AG09319 (cell line): ENCODE measurements at regions not wholly inside any gene's neighbourhood (a gene's known extent, or its start where the extent isn't known, plus 50 kb on each side); places are given as distances from the start of the nearest gene placed in this dataset.
"Not testable (repeated sequence)": the region's sequence is repeated elsewhere in the genome, so short reads cannot be mapped to it uniquely, and the experiment has no call there.

Source experiments
- DNase-seq: peaks from one replicate; pipeline ENCODE4 v3.0.0-alpha.2; 2010; ENCODE audit warnings: low read depth; ENCODE audit errors: extremely low read depth
- CTCF ChIP-seq: IDR thresholded peaks from 2 replicates; pipeline ENCODE4 v1.5.1; 2011; ENCODE audit warnings: low read depth, mild to moderate bottlenecking, inconsistent platforms, low read length, moderate library complexity

GRCh38 chr2:240237609-240238174 lies 97.2 kb upstream of the OTOS start:
- DNase-seq, result no peak
- no peak for TF ChIP-seq CTCF

GRCh38 chr2:240238201-240238600 lies 97.7 kb upstream of the OTOS start:
- no peak for DNase-seq
- no peak for TF ChIP-seq CTCF

GRCh38 chr2:240238786-240239185 lies 98.3 kb upstream of the OTOS start:
- no peak for DNase-seq
- TF ChIP-seq CTCF, result no peak

GRCh38 chr2:240239325-240239724 lies 98.9 kb upstream of the OTOS start:
- DNase-seq, result no peak
- TF ChIP-seq CTCF, result no peak

GRCh38 chr2:240240017-240240734 lies 99.7 kb upstream of the OTOS start:
- DNase-seq, result no peak
- TF ChIP-seq CTCF, result no peak

GRCh38 chr2:240240781-240241180 lies 100.3 kb upstream of the OTOS start:
- no peak for TF ChIP-seq CTCF

GRCh38 chr2:240241572-240241971 lies 101.1 kb upstream of the OTOS start:
- DNase-seq, result no peak
- no peak for TF ChIP-seq CTCF

More at GRCh38 chr2:240240781-240241180, 100.3 kb upstream of the OTOS start:
- no peak for DNase-seq

GRCh38 chr2:240243049-240243448 lies 102.6 kb upstream of the OTOS start:
- DNase-seq, result not testable (repeated sequence)
